ENCODE measurements at regions not wholly inside any gene's neighbourhood (a gene's known extent, or its start where the extent isn't known, plus 50 kb on each side); places are given as distances from the start of the nearest gene placed in this dataset.

DNA sequence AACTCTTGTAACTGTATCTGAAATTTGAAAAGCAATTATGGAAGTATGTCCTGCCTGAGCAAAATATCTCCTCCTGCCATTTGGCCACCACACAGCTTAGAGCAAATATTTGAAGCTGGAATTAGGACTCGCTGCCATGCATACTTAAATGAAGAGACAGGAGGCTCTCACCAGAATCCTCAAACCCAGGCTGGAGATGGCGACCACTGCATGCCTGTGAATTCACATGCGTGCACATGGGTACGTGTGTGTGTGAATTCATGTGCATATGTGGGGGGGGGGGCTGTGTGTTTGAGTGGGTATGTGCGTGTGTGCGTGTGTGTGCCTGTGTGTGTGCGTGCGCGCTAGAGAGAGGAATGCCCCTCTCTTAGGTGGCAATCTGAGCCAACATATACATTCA lies 84.1 kb upstream of the IRX1 start:
- no peak for TF ChIP-seq CTCF (IDR thresholded peaks at IDR 0.05)
- no peak for TF ChIP-seq POLR2A (IDR thresholded peaks at IDR 0.05)
- TF ChIP-seq POLR2AphosphoS5 (IDR thresholded peaks at IDR 0.05), result no peak
- TF ChIP-seq EP300 (IDR thresholded peaks at IDR 0.05), result no peak
